ENCODE measurements at regions not wholly inside any gene's neighbourhood (a gene's known extent, or its start where the extent isn't known, plus 50 kb on each side); places are given as distances from the start of the nearest gene placed in this dataset.

- no TSS peak for BruUV-seq (replicated peaks)
- Mint-ChIP-seq H3K36me3 (ENCODE audit: insufficient read depth, unreplicated experiment) (no peaks in the 10 kb centered on the region), H3K27me3 (ENCODE audit: insufficient read depth, unreplicated experiment) (no peaks in the 10 kb centered on the region), H3K4me3 (ENCODE audit: unreplicated experiment) (no peak overlapping the region), H3K4me1 (ENCODE audit: low read depth, unreplicated experiment) (no peaks in the 10 kb centered on the region), H3K9me3 (ENCODE audit: unreplicated experiment) (peaks cover 23% of the 10 kb centered on the region), H3K27ac (ENCODE audit: unreplicated experiment) (no peak overlapping the region)
- Histone ChIP-seq H3K36me3 (ENCODE audit: control insufficient read depth, insufficient read depth, low read length) (no peaks in the 10 kb centered on the region), H3K9me3 (peaks cover 4% of the 10 kb centered on the region; the same call in 1 of the 2 replicates), H3K4me1 (no peaks in the 10 kb centered on the region), H3K27me3 (replicated peaks; ENCODE audit: control insufficient read depth, insufficient read depth, low read length) (no peaks in the 10 kb centered on the region), H3K4me3 (ENCODE audit: low read depth, low read length) (no peak overlapping the region)
- no peak for TF ChIP-seq CTCF (IDR thresholded peaks at IDR 0.05; ENCODE audit: insufficient read depth in 1 of 2, low read depth in 1 of 2, low read length in 1 of 2, severe bottlenecking in 1 of 2, unreplicated experiment in 1 of 2)
- intact Hi-C loops (cut with micrococcal nuclease; ENCODE audit: unreplicated experiment): no loop called here
- ChIA-PET POLR2A (no interaction called here), CTCF (no interaction called here)
- DNase-seq: no peak
Observed at GRCh38 chr14:84520711-84521338, 1009.1 kb upstream of the FLRT2 start.

- no peak for TF ChIP-seq CTCF (IDR thresholded peaks at IDR 0.05; ENCODE audit: insufficient read depth in 1 of 2, low read depth in 1 of 2, low read length in 1 of 2, severe bottlenecking in 1 of 2, unreplicated experiment in 1 of 2)
- Histone ChIP-seq H3K9me3 (peaks cover 4% of the 10 kb centered on the region; the same call in 1 of the 2 replicates), H3K4me3 (ENCODE audit: low read depth, low read length) (no peak overlapping the region), H3K36me3 (ENCODE audit: control insufficient read depth, insufficient read depth, low read length) (no peaks in the 10 kb centered on the region), H3K27me3 (replicated peaks; ENCODE audit: control insufficient read depth, insufficient read depth, low read length) (no peaks in the 10 kb centered on the region), H3K4me1 (no peaks in the 10 kb centered on the region)
- no peak overlapping the region for H3K4me3 Mint-ChIP-seq (ENCODE audit: unreplicated experiment)
- no peaks in the 10 kb centered on the region for H3K4me1 Mint-ChIP-seq (ENCODE audit: low read depth, unreplicated experiment)
- H3K27ac Mint-ChIP-seq (ENCODE audit: unreplicated experiment): no peak overlapping the region
- intact Hi-C loops (cut with micrococcal nuclease; ENCODE audit: unreplicated experiment): no loop called here
- ChIA-PET POLR2A (no interaction called here), CTCF (no interaction called here)
- peaks cover 16% of the 10 kb centered on the region for H3K9me3 Mint-ChIP-seq (ENCODE audit: unreplicated experiment)
- DNase-seq: no peak
- no peaks in the 10 kb centered on the region for H3K27me3 Mint-ChIP-seq (ENCODE audit: insufficient read depth, unreplicated experiment)
- no peaks in the 10 kb centered on the region for H3K36me3 Mint-ChIP-seq (ENCODE audit: insufficient read depth, unreplicated experiment)
- BruUV-seq (replicated peaks): no TSS peak
Observed at GRCh38 chr14:84523746-84524145, 1006.2 kb upstream of the FLRT2 start.

GRCh38 chr14:84527706-84528105 lies 1002.2 kb upstream of the FLRT2 start:
- intact Hi-C loops (cut with micrococcal nuclease; ENCODE audit: unreplicated experiment): no loop called here
- H3K27ac Mint-ChIP-seq (ENCODE audit: unreplicated experiment): no peak overlapping the region
- no TSS peak for BruUV-seq (replicated peaks)
- no peaks in the 10 kb centered on the region for H3K36me3 ChIP-seq (ENCODE audit: control insufficient read depth, insufficient read depth, low read length)
- no peaks in the 10 kb centered on the region for H3K27me3 ChIP-seq (replicated peaks; ENCODE audit: control insufficient read depth, insufficient read depth, low read length)
- no peaks in the 10 kb centered on the region for H3K27me3 Mint-ChIP-seq (ENCODE audit: insufficient read depth, unreplicated experiment)
- ChIA-PET POLR2A (no interaction called here), CTCF (no interaction called here)
- no peak for TF ChIP-seq CTCF (IDR thresholded peaks at IDR 0.05; ENCODE audit: insufficient read depth in 1 of 2, low read depth in 1 of 2, low read length in 1 of 2, severe bottlenecking in 1 of 2, unreplicated experiment in 1 of 2)
- no peak for DNase-seq
- H3K36me3 Mint-ChIP-seq (ENCODE audit: insufficient read depth, unreplicated experiment): no peaks in the 10 kb centered on the region
- H3K4me1 ChIP-seq: no peaks in the 10 kb centered on the region
- H3K9me3 Mint-ChIP-seq (ENCODE audit: unreplicated experiment): peaks cover 16% of the 10 kb centered on the region
- H3K9me3 ChIP-seq: peaks cover 4% of the 10 kb centered on the region; the same call in 1 of the 2 replicates
- no peaks in the 10 kb centered on the region for H3K4me1 Mint-ChIP-seq (ENCODE audit: low read depth, unreplicated experiment)
- H3K4me3 ChIP-seq (ENCODE audit: low read depth, low read length): no peak overlapping the region
- H3K4me3 Mint-ChIP-seq (ENCODE audit: unreplicated experiment): no peak overlapping the region

Data from Caco-2 (cell line).